GM12874 (cell line): ENCODE measurements at regions not wholly inside any gene's neighbourhood (a gene's known extent, or its start where the extent isn't known, plus 50 kb on each side); places are given as distances from the start of the nearest gene placed in this dataset.

Experiments
- TF ChIP-seq, protein P1 (sequence below): IDR thresholded peaks from 2 replicates; pipeline ENCODE4 v1.5.1; 2011; ENCODE audit warnings: low read depth, mild to moderate bottlenecking, control low read depth, low read length, moderate library complexity; ENCODE audit not compliant: insufficient read depth

GRCh38 chr5:149441986-149442385 lies 62.9 kb upstream of the IL17B start:
- TF ChIP-seq, protein P1, sequence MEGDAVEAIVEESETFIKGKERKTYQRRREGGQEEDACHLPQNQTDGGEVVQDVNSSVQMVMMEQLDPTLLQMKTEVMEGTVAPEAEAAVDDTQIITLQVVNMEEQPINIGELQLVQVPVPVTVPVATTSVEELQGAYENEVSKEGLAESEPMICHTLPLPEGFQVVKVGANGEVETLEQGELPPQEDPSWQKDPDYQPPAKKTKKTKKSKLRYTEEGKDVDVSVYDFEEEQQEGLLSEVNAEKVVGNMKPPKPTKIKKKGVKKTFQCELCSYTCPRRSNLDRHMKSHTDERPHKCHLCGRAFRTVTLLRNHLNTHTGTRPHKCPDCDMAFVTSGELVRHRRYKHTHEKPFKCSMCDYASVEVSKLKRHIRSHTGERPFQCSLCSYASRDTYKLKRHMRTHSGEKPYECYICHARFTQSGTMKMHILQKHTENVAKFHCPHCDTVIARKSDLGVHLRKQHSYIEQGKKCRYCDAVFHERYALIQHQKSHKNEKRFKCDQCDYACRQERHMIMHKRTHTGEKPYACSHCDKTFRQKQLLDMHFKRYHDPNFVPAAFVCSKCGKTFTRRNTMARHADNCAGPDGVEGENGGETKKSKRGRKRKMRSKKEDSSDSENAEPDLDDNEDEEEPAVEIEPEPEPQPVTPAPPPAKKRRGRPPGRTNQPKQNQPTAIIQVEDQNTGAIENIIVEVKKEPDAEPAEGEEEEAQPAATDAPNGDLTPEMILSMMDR: no peak

DNA sequence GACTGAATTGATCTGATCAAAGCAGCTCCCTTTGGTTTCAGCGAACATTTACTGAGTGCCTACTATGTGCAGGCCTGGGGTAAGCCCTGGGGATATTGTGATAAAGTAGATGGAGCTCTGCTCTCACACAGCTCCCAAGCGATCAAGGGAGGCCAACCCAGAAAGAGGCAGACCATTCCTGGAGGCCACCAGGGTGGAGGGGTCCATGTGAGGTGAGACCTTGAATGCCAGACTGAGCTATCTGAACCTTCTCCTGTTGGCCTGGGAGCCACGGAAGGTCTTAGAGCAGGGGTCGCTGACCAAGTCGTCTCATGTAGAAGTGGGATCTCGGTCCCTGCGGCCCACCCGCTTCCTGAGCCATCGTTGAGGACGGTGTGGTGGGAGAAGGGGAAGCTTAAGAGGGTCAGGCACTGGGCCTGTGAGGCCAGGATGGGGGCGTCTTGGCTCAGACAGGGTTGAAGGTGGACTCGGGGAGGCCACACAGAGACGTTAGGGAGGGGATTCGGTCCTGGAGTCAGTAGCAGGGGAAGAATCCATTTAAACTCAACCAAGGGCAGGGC lies 62.2 kb upstream of the IL17B start:
- TF ChIP-seq, protein P1: no peak

- TF ChIP-seq, protein P1: no peak
Measured at GRCh38 chr5:149439899-149440542, 60.9 kb upstream of the IL17B start.

DNA sequence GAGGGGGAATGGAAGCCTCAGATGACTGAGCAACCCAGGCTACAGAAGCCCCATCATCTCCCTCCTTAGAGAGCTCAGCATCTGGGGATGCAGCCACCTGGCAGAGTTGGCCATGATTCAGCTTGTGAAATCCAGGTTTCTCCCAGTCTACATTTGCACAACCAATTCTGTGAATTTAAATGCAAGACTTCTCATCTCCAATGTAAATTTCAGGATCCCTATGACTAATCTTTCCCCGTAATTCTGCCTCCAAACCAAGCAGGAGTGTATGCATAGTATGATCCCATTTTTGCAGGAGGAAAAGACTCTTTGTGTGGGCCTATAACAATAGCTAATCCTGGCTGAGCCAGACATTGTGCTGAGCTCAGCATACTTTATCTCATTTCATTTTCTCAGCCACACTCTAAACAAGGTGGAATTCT lies 59.6 kb upstream of the IL17B start:
- TF ChIP-seq, protein P1: no peak

GRCh38 chr5:149438281-149438680 lies 59.2 kb upstream of the IL17B start:
- TF ChIP-seq, protein P1: no peak

- TF ChIP-seq, protein P1: no peak
Measured at GRCh38 chr5:149437391-149438040, 58.4 kb upstream of the IL17B start.

DNA sequence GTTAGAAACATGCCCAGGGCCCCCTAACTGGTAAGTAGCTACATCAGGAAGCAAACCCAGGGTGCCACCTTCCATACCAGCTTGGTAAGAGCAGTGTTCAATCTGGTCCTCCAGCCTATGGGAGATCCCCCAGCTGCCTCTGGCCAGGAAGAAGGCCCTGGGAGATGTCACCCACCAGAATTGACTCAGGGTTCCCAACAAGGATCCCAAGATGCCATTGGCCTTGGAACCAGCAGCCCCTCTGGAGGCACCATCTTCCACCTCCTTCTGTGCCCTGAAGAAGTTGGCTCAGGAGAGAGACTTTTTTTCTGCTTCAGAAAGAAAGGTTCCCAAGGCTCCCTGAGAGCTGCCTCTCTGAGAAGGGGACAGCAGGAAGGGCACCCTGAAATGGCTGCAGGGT lies 56.6 kb upstream of the IL17B start:
- TF ChIP-seq, protein P1: no peak
